Gastrocnemius medialis (tissue), 4 donors: ENCODE measurements at regions not wholly inside any gene's neighbourhood (a gene's known extent, or its start where the extent isn't known, plus 50 kb on each side); places are given as distances from the start of the nearest gene placed in this dataset.

ENCODE experiments used
- POLR2A ChIP-seq, 2 donors: fragments of 450-650 bp; IDR thresholded peaks; one replicate each; pipeline ENCODE4 v1.6.1; 2017; ENCODE audit warnings: antibody characterized with exemption in 2 of 2, mild to moderate bottlenecking in 2 of 2, moderate library complexity in 2 of 2
- TF ChIP-seq, protein P1 (sequence below), 5 experiments: fragments of 450-650 bp in 3 of 5; fragments of 200-600 bp in 2 of 5; sonication (generic) in 2 of 5; IDR thresholded peaks in 4 of 5; conservative IDR thresholded peaks in 1 of 5; 1 replicate in 4 of 5; 2 replicates in 1 of 5; pipeline ENCODE4 v1.5.1; 2016 to 2019; ENCODE audit warnings: antibody characterized with exemption in 5 of 5, mild to moderate bottlenecking in 3 of 5, moderate library complexity in 3 of 5

DNA sequence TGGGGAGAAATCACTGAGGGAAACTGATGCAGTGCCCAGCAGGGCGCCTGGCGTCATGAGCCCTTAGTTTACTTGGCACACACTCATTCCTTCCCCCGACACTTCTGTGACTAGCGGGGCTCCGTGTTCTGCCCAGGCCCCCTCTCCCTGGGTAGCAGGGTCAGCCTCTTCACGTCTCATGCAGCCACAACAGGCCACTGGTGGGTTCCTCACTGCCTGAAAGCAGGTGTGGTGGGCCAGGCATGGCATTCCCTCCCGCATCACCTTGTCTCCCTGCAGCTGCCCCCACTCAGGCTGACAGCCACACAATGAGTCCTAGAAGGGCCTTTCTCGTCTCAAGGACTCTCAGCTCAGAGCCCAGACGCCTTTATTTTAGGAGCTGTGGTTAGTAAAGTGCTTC is 51.1 kb upstream of the CPLX2 start:
- TF ChIP-seq, protein P1, sequence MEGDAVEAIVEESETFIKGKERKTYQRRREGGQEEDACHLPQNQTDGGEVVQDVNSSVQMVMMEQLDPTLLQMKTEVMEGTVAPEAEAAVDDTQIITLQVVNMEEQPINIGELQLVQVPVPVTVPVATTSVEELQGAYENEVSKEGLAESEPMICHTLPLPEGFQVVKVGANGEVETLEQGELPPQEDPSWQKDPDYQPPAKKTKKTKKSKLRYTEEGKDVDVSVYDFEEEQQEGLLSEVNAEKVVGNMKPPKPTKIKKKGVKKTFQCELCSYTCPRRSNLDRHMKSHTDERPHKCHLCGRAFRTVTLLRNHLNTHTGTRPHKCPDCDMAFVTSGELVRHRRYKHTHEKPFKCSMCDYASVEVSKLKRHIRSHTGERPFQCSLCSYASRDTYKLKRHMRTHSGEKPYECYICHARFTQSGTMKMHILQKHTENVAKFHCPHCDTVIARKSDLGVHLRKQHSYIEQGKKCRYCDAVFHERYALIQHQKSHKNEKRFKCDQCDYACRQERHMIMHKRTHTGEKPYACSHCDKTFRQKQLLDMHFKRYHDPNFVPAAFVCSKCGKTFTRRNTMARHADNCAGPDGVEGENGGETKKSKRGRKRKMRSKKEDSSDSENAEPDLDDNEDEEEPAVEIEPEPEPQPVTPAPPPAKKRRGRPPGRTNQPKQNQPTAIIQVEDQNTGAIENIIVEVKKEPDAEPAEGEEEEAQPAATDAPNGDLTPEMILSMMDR (IDR thresholded peaks at IDR 0.05 in 4 of 5, conservative IDR thresholded peaks at IDR 0.05 in 1 of 5) = no peak
- no peak for TF ChIP-seq POLR2A (IDR thresholded peaks at IDR 0.05)
